ENCODE measurements at regions not wholly inside any gene's neighbourhood (a gene's known extent, or its start where the extent isn't known, plus 50 kb on each side); places are given as distances from the start of the nearest gene placed in this dataset.

- TF ChIP-seq CTCF (conservative IDR thresholded peaks at IDR 0.05; ENCODE audit: low read depth, low read length): no peak
- no peak for TF ChIP-seq EZH2 (IDR thresholded peaks at IDR 0.05; ENCODE audit: borderline replicate concordance, low read depth, low read length, poor library complexity, severe bottlenecking)
These were observed 351.1 kb upstream of the TLE4 start for GRCh38 chr9:79220666-79221065.

Data from A673 (cell line).